Neutrophil (primary cell): ENCODE measurements at regions not wholly inside any gene's neighbourhood (a gene's known extent, or its start where the extent isn't known, plus 50 kb on each side); places are given as distances from the start of the nearest gene placed in this dataset.

Experiments used
- H3K27ac ChIP-seq: fragments of 200-600 bp; sonication (generic); 2 replicates; pipeline ENCODE4 v1.5.1; 2016; ENCODE audit warnings: mild to moderate bottlenecking, moderate library complexity
- H3K27me3 ChIP-seq: fragments of 200-600 bp; sonication (generic); 2 replicates; pipeline ENCODE4 v1.6.0; 2016; ENCODE audit warnings: mild to moderate bottlenecking
- H3K36me3 ChIP-seq: fragments of 200-600 bp; sonication (generic); 2 replicates; pipeline ENCODE4 v1.5.1; 2017
- H3K4me1 ChIP-seq, 2 experiments: fragments of 200-600 bp in 1 of 2; sonication (generic) in 1 of 2; 1 replicate in 1 of 2; 2 replicates in 1 of 2; pipeline versions ENCODE4 v1.5.1 to v1.6.1; 2013 to 2016; ENCODE audit warnings: low read depth in 1 of 2, low read length in 1 of 2, mild to moderate bottlenecking in 1 of 2, moderate library complexity in 1 of 2; ENCODE audit not compliant: control insufficient read depth in 1 of 2, insufficient read depth in 1 of 2
- H3K4me3 ChIP-seq, 2 experiments: fragments of 200-600 bp in 1 of 2; sonication (generic) in 1 of 2; 1 replicate in 1 of 2; 2 replicates in 1 of 2; pipeline ENCODE4 v1.5.1; 2013 to 2016; ENCODE audit warnings: low read depth in 1 of 2, low read length in 1 of 2, mild to moderate bottlenecking in 1 of 2, moderate library complexity in 1 of 2
- H3K9me3 ChIP-seq: fragments of 200-600 bp; sonication (generic); 2 replicates; pipeline ENCODE4 v1.5.1; 2016
- CTCF ChIP-seq: fragments of 200-600 bp; sonication (generic); IDR thresholded peaks from 2 replicates; pipeline ENCODE4 v1.5.1; 2016; ENCODE audit warnings: antibody characterized with exemption

GRCh38 chr11:127109796-127110480, 109.4 kb upstream of the KIRREL3 start:
- Histone ChIP-seq H3K4me3 (no peak overlapping the region), H3K9me3 (no peaks in the 10 kb centered on the region), H3K4me1 (no peaks in the 10 kb centered on the region), H3K36me3 (no peaks in the 10 kb centered on the region), H3K27ac (no peak overlapping the region), H3K27me3 (no peaks in the 10 kb centered on the region)
- TF ChIP-seq CTCF = no peak

- TF ChIP-seq CTCF = no peak
- Histone ChIP-seq H3K4me3 (no peak overlapping the region), H3K36me3 (no peaks in the 10 kb centered on the region), H3K27ac (no peak overlapping the region), H3K27me3 (no peaks in the 10 kb centered on the region), H3K9me3 (no peaks in the 10 kb centered on the region), H3K4me1 (no peaks in the 10 kb centered on the region)
Observed at GRCh38 chr11:127108838-127109237, 108.3 kb upstream of the KIRREL3 start.

- no peaks in the 10 kb centered on the region for H3K27me3 ChIP-seq
- H3K9me3 ChIP-seq = no peaks in the 10 kb centered on the region
- no peaks in the 10 kb centered on the region for H3K36me3 ChIP-seq
Observed at GRCh38 chr11:127106938-127107337, 106.4 kb upstream of the KIRREL3 start.

GRCh38 chr11:127105593-127106541, 105.3 kb upstream of the KIRREL3 start:
- no peaks in the 10 kb centered on the region for H3K36me3 ChIP-seq
- H3K4me3 ChIP-seq = no peak overlapping the region
- TF ChIP-seq CTCF = no peak
- no peaks in the 10 kb centered on the region for H3K9me3 ChIP-seq
- H3K27me3 ChIP-seq = no peaks in the 10 kb centered on the region
- no peak overlapping the region for H3K27ac ChIP-seq
- no peaks in the 10 kb centered on the region for H3K4me1 ChIP-seq

More at GRCh38 chr11:127106938-127107337, 106.4 kb upstream of the KIRREL3 start:
- Histone ChIP-seq H3K4me1 (no peaks in the 10 kb centered on the region), H3K4me3 (no peak overlapping the region), H3K27ac (no peak overlapping the region)
- TF ChIP-seq CTCF = no peak

GRCh38 chr11:127103586-127104388, 103.2 kb upstream of the KIRREL3 start:
- Histone ChIP-seq H3K4me1 (no peaks in the 10 kb centered on the region), H3K27ac (no peak overlapping the region), H3K4me3 (no peak overlapping the region), H3K36me3 (no peaks in the 10 kb centered on the region), H3K27me3 (no peaks in the 10 kb centered on the region), H3K9me3 (no peaks in the 10 kb centered on the region)
- no peak for TF ChIP-seq CTCF
